Pons (tissue), 1 donor: ENCODE measurements at regions not wholly inside any gene's neighbourhood (a gene's known extent, or its start where the extent isn't known, plus 50 kb on each side); places are given as distances from the start of the nearest gene placed in this dataset.
A peak's percentile ranks its signal among the peaks of the same experiment; 100 is the strongest.

ENCODE experiments used
- DNase-seq: peaks from one replicate; pipeline ENCODE4 v3.0.0-alpha.2; 2016; ENCODE audit warnings: low spot score

- DNase-seq: no peak
Observed at GRCh38 chr12:111174251-111174960, 194.5 kb downstream of the PHETA1 start.

- DNase-seq: no peak
Observed at GRCh38 chr12:111173836-111174235, 195.1 kb downstream of the PHETA1 start.

GRCh38 chr12:111173391-111173790 lies 195.5 kb downstream of the PHETA1 start:
- no peak for DNase-seq

GRCh38 chr12:111172786-111173185 lies 196.1 kb downstream of the PHETA1 start:
- no peak for DNase-seq

GRCh38 chr12:111171832-111172231 lies 197.1 kb downstream of the PHETA1 start:
- no peak for DNase-seq

- DNase-seq: peak; percentile 30
Observed at GRCh38 chr12:111171345-111171744, 197.6 kb downstream of the PHETA1 start.

GRCh38 chr12:111170543-111170942 lies 198.4 kb downstream of the PHETA1 start:
- peak; percentile 90 for DNase-seq

GRCh38 chr12:111169456-111169855 lies 199.4 kb downstream of the PHETA1 start:
- DNase-seq: no peak

GRCh38 chr12:111169032-111169431 lies 199.9 kb downstream of the PHETA1 start:
- DNase-seq: no peak

GRCh38 chr12:111168009-111168900 lies 200.6 kb downstream of the PHETA1 start:
- no peak for DNase-seq

GRCh38 chr12:111166779-111167540 lies 201.9 kb downstream of the PHETA1 start:
- no peak for DNase-seq

- no peak for DNase-seq
Observed at GRCh38 chr12:111164833-111165525, 203.9 kb downstream of the PHETA1 start.

GRCh38 chr12:111163422-111163821 lies 205.5 kb downstream of the PHETA1 start:
- no peak for DNase-seq

- no peak for DNase-seq
Observed at GRCh38 chr12:111161898-111162297, 207.0 kb downstream of the PHETA1 start.

- DNase-seq: no peak
Observed at GRCh38 chr12:111160350-111161241, 208.3 kb downstream of the PHETA1 start.

GRCh38 chr12:111158992-111159391 lies 209.9 kb downstream of the PHETA1 start:
- DNase-seq: no peak

GRCh38 chr12:111157486-111157885 lies 211.4 kb downstream of the PHETA1 start:
- DNase-seq: no peak

GRCh38 chr12:111156304-111156703 lies 212.6 kb downstream of the PHETA1 start:
- no peak for DNase-seq

GRCh38 chr12:111155521-111155920 lies 213.4 kb downstream of the PHETA1 start:
- no peak for DNase-seq

GRCh38 chr12:111155020-111155419 lies 213.9 kb downstream of the PHETA1 start:
- no peak for DNase-seq
